NCI-H82 treated with DMSO at 0.1 percent for 48 hours (cell line): ENCODE measurements at regions not wholly inside any gene's neighbourhood (a gene's known extent, or its start where the extent isn't known, plus 50 kb on each side); places are given as distances from the start of the nearest gene placed in this dataset.

Source experiments
- DNase-seq: peaks from one replicate; lab custom pipeline; 2025; ENCODE audit not compliant: unreplicated experiment; lab: John Stamatoyannopoulos, UW

- DNase-seq = no peak
Observed at GRCh38 chr2:215627771-215628170, 191.9 kb upstream of the FN1 start.

GRCh38 chr2:215626812-215627281 is 191.0 kb upstream of the FN1 start:
- no peak for DNase-seq

- DNase-seq = no peak
Observed at GRCh38 chr2:215626063-215626462, 190.2 kb upstream of the FN1 start.

- DNase-seq = no peak
Observed at GRCh38 chr2:215625207-215625606, 189.3 kb upstream of the FN1 start.

- no peak for DNase-seq
Observed at GRCh38 chr2:215624423-215624829, 188.6 kb upstream of the FN1 start.

- no peak for DNase-seq
Observed at GRCh38 chr2:215622837-215623236, 187.0 kb upstream of the FN1 start.

GRCh38 chr2:215621381-215621780 is 185.5 kb upstream of the FN1 start:
- DNase-seq = no peak

- no peak for DNase-seq
Observed at GRCh38 chr2:215620528-215620927, 184.7 kb upstream of the FN1 start.

GRCh38 chr2:215619989-215620388 is 184.1 kb upstream of the FN1 start:
- no peak for DNase-seq

- peak; percentile 72 for DNase-seq
Observed at GRCh38 chr2:215619022-215619958, 183.4 kb upstream of the FN1 start.

GRCh38 chr2:215618145-215618544 is 182.3 kb upstream of the FN1 start:
- DNase-seq = no peak

- DNase-seq = no peak
Observed at GRCh38 chr2:215617060-215617824, 181.4 kb upstream of the FN1 start.

GRCh38 chr2:215615803-215616174 is 179.9 kb upstream of the FN1 start:
- no peak for DNase-seq

GRCh38 chr2:215615067-215615802 is 179.4 kb upstream of the FN1 start:
- DNase-seq = no peak

GRCh38 chr2:215614296-215614695 is 178.4 kb upstream of the FN1 start:
- no peak for DNase-seq

GRCh38 chr2:215613888-215614287 is 178.0 kb upstream of the FN1 start:
- no peak for DNase-seq

- DNase-seq = no peak
Observed at GRCh38 chr2:215613280-215613679, 177.4 kb upstream of the FN1 start.

- DNase-seq = no peak
Observed at GRCh38 chr2:215612786-215613185, 176.9 kb upstream of the FN1 start.

GRCh38 chr2:215611609-215612386 is 175.9 kb upstream of the FN1 start:
- DNase-seq = no peak
